ENCODE measurements at regions not wholly inside any gene's neighbourhood (a gene's known extent, or its start where the extent isn't known, plus 50 kb on each side); places are given as distances from the start of the nearest gene placed in this dataset.

DNA sequence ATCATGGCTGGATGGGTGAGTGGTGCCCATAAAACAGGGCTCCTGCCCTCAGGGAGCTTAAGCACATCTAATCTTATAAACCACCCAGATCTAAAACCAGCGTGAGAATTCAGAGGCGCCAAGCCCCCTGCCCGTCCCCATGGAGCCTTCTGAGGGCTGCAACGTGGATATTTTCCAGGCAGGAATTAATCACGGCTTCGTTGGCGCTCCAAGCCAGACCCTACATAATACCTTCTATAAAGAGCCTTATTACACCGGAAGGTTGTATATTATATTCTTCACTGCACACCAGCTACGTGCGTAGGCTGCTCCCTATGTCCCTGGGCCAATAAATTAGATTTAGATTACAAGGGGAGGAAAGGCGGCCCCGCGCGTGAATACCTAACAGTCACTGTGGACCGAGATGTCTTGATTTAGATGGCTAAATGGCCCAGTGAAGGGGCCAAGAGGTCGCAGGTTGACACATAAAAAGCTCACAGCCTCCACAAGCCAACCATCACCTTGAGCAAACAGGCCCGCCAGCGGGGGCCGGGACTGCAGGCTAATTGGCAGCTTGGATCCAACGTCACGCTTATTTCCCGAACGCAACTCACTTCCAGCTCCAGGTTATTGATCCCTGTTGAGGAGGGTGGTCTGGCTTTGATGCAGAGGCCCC lies 64.7 kb upstream of the APCDD1L start:
- TF ChIP-seq, protein P1, sequence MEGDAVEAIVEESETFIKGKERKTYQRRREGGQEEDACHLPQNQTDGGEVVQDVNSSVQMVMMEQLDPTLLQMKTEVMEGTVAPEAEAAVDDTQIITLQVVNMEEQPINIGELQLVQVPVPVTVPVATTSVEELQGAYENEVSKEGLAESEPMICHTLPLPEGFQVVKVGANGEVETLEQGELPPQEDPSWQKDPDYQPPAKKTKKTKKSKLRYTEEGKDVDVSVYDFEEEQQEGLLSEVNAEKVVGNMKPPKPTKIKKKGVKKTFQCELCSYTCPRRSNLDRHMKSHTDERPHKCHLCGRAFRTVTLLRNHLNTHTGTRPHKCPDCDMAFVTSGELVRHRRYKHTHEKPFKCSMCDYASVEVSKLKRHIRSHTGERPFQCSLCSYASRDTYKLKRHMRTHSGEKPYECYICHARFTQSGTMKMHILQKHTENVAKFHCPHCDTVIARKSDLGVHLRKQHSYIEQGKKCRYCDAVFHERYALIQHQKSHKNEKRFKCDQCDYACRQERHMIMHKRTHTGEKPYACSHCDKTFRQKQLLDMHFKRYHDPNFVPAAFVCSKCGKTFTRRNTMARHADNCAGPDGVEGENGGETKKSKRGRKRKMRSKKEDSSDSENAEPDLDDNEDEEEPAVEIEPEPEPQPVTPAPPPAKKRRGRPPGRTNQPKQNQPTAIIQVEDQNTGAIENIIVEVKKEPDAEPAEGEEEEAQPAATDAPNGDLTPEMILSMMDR (IDR thresholded peaks at IDR 0.05): no peak
- TF ChIP-seq POLR2A (IDR thresholded peaks at IDR 0.05): no peak

Data from lower leg skin (tissue), 3 donors.